ENCODE measurements at regions not wholly inside any gene's neighbourhood (a gene's known extent, or its start where the extent isn't known, plus 50 kb on each side); places are given as distances from the start of the nearest gene placed in this dataset.

- POLR2A ChIA-PET, result no interaction called here
- no TSS peak for BruUV-seq (replicated peaks)
- H3K27me3 ChIP-seq (ENCODE audit: control insufficient read depth in 2 of 2, insufficient read depth in 2 of 2, low read length in 2 of 2), result no peaks in the 10 kb centered on the region
- no peaks in the 10 kb centered on the region for H3K79me2 ChIP-seq (ENCODE audit: control insufficient read depth, insufficient read depth, low read length)
- no peak overlapping the region for H3K4me3 ChIP-seq (replicated peaks in 1 of 3; ENCODE audit: insufficient read depth in 1 of 3, low read depth in 1 of 3, low read length in 3 of 3)
- TF ChIP-seq MYC (IDR thresholded peaks at IDR 0.05; ENCODE audit: low read depth, low read length) (no peak), JUN (IDR thresholded peaks at IDR 0.05; ENCODE audit: borderline replicate concordance, insufficient read depth, insufficient read length, low read depth) (no peak), POLR2AphosphoS5 (IDR thresholded peaks at IDR 0.05; ENCODE audit: insufficient read depth, low read depth, low read length) (no peak), FOS (IDR thresholded peaks at IDR 0.05; ENCODE audit: borderline replicate concordance, insufficient read depth, low read length) (no peak), MAX (IDR thresholded peaks at IDR 0.05; ENCODE audit: insufficient read depth, insufficient read length) (no peak), EZH2 (IDR thresholded peaks at IDR 0.05; ENCODE audit: borderline replicate concordance, low read depth, low read length, severe bottlenecking) (no peak)
- TF ChIP-seq, protein P1, sequence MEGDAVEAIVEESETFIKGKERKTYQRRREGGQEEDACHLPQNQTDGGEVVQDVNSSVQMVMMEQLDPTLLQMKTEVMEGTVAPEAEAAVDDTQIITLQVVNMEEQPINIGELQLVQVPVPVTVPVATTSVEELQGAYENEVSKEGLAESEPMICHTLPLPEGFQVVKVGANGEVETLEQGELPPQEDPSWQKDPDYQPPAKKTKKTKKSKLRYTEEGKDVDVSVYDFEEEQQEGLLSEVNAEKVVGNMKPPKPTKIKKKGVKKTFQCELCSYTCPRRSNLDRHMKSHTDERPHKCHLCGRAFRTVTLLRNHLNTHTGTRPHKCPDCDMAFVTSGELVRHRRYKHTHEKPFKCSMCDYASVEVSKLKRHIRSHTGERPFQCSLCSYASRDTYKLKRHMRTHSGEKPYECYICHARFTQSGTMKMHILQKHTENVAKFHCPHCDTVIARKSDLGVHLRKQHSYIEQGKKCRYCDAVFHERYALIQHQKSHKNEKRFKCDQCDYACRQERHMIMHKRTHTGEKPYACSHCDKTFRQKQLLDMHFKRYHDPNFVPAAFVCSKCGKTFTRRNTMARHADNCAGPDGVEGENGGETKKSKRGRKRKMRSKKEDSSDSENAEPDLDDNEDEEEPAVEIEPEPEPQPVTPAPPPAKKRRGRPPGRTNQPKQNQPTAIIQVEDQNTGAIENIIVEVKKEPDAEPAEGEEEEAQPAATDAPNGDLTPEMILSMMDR (IDR thresholded peaks at IDR 0.05; ENCODE audit: extremely low read depth in 1 of 2, insufficient read depth in 1 of 2, low read depth in 1 of 2, low read length in 2 of 2), result no peak
- H3K9me1 ChIP-seq (replicated peaks; ENCODE audit: control insufficient read depth, extremely low read depth, insufficient read depth, low read length), result no peaks in the 10 kb centered on the region
- intact Hi-C loops (cut with micrococcal nuclease), result no loop called here
- no peaks in the 10 kb centered on the region for H4K20me1 ChIP-seq (replicated peaks; ENCODE audit: control insufficient read depth, extremely low read depth, insufficient read depth, low read length)
- H2AFZ ChIP-seq (ENCODE audit: low read depth, low read length), result no peak overlapping the region
- CTCF ChIA-PET, result no interaction called here
- no peak overlapping the region for H3K27ac ChIP-seq (ENCODE audit: insufficient read depth, low read depth, low read length)
- H3K4me1 ChIP-seq (ENCODE audit: control insufficient read depth, extremely low read depth, insufficient read depth, low read length), result no peaks in the 10 kb centered on the region
- DNase-seq (ENCODE audit: low read depth, low spot score), result no peak
- H3K9ac ChIP-seq (replicated peaks; ENCODE audit: extremely low read depth, insufficient read depth, low read length), result no peak overlapping the region
- dilution Hi-C loops (cut with MboI; ENCODE audit: extremely low pct_ligation_motif_present, low sequenced_read_pairs), result no loop called here
- no peak overlapping the region for H3K4me2 ChIP-seq (ENCODE audit: insufficient read depth, low read length)
- no peaks in the 10 kb centered on the region for H3K9me3 ChIP-seq (replicated peaks; ENCODE audit: control insufficient read depth, insufficient read depth, low read length)
- no peak for FAIRE-seq
- no peaks in the 10 kb centered on the region for H3K36me3 ChIP-seq (ENCODE audit: control insufficient read depth in 2 of 2, extremely low read depth in 1 of 2, insufficient read depth in 2 of 2, low read length in 2 of 2)
Observed at GRCh38 chr4:134944115-134944514, 742.5 kb upstream of the PABPC4L start.
